Peyer's patch (tissue), 4 donors: ENCODE measurements at regions not wholly inside any gene's neighbourhood (a gene's known extent, or its start where the extent isn't known, plus 50 kb on each side); places are given as distances from the start of the nearest gene placed in this dataset.

Source experiments
- DNase-seq, 3 donors: peaks; one replicate each; pipeline ENCODE4 v3.0.0-alpha.2; 2017 to 2019
- H3K27ac ChIP-seq, 4 donors: fragments of 200-600 bp; sonication (generic); one replicate each; pipeline ENCODE4 v1.5.1; 2016 to 2019
- H3K27me3 ChIP-seq, 2 donors: fragments of 200-600 bp; sonication (generic); one replicate each; pipeline ENCODE4 v1.5.1; 2019
- H3K36me3 ChIP-seq, 3 donors: fragments of 200-600 bp; sonication (generic); one replicate each; pipeline ENCODE4 v1.5.1; 2016 to 2019
- H3K4me1 ChIP-seq, 4 donors: fragments of 200-600 bp; sonication (generic); one replicate each; pipeline ENCODE4 v1.5.1; 2016 to 2019
- H3K4me3 ChIP-seq, 4 donors: fragments of 200-600 bp; sonication (generic); 1 replicate in 3 of 4; 2 replicates in 1 of 4; pipeline ENCODE4 v1.5.1; 2016 to 2019; ENCODE audit warnings: mild to moderate bottlenecking in 1 of 4
- H3K9me3 ChIP-seq, 4 donors: fragments of 200-600 bp; sonication (generic); one replicate each; pipeline ENCODE4 v1.5.1; 2016 to 2019; ENCODE audit warnings: mild to moderate bottlenecking in 1 of 4
- CTCF ChIP-seq, 6 experiments: fragments of 450-650 bp in 4 of 6; fragments of 200-600 bp in 2 of 6; sonication (generic) in 1 of 6; IDR thresholded peaks; one replicate each; pipeline ENCODE4 v1.5.1; 2017 to 2019; ENCODE audit warnings: antibody characterized with exemption in 6 of 6, mild to moderate bottlenecking in 3 of 6, moderate library complexity in 1 of 6
- POLR2A ChIP-seq, 2 donors: fragments of 450-650 bp; IDR thresholded peaks; one replicate each; pipeline ENCODE4 v1.5.1; 2017; ENCODE audit warnings: antibody characterized with exemption in 2 of 2, mild to moderate bottlenecking in 2 of 2, moderate library complexity in 2 of 2

DNA sequence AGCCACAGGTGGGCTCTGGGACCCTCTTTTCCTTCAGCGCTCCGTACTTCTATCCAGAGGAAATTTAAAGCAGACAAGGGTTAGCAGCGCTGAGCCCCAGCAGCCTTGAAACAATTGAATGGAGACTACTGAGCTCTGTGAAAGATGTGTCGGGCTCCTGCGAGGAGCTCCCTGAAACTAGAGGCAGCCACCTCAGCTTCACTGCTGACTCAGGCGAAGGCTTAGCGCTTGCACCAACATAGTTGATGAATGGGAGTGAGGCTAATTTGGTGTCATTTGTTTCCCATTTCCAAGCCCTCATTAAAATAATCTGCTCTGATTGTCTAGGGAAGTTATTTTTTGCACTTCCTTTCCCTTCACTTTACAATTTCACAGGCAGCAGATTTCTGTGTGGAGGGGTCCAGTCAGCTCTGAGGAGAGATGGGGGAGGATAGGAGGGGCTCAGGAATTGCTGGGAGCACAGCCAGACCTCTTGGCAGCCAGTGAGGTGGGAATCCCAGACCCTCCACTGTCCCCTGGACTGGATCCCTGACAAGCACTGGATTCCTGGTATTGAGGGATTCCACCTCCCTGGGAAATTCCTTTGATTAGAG, 398.9 kb upstream of the PLXNA2 start:
- Histone ChIP-seq H3K27me3 (no peaks in the 10 kb centered on the region), H3K4me3 (no peak overlapping the region), H3K4me1 (no peaks in the 10 kb centered on the region), H3K36me3 (no peaks in the 10 kb centered on the region), H3K9me3 (no peaks in the 10 kb centered on the region), H3K27ac (no peak overlapping the region)
- no peak for DNase-seq
- TF ChIP-seq POLR2A (IDR thresholded peaks at IDR 0.05) (no peak), CTCF (IDR thresholded peaks at IDR 0.05) (no peak)

- Histone ChIP-seq H3K27me3 (no peaks in the 10 kb centered on the region), H3K4me3 (no peak overlapping the region), H3K4me1 (no peaks in the 10 kb centered on the region), H3K27ac (no peak overlapping the region), H3K9me3 (no peaks in the 10 kb centered on the region), H3K36me3 (no peaks in the 10 kb centered on the region)
- DNase-seq, result no peak
- TF ChIP-seq POLR2A (IDR thresholded peaks at IDR 0.05) (no peak), CTCF (IDR thresholded peaks at IDR 0.05) (no peak)
Observed at GRCh38 chr1:208644401-208645160, 400.4 kb upstream of the PLXNA2 start.

GRCh38 chr1:208646431-208646830, 402.2 kb upstream of the PLXNA2 start:
- Histone ChIP-seq H3K27ac (no peak overlapping the region), H3K36me3 (no peaks in the 10 kb centered on the region), H3K4me1 (no peaks in the 10 kb centered on the region), H3K27me3 (no peaks in the 10 kb centered on the region), H3K4me3 (no peak overlapping the region), H3K9me3 (no peaks in the 10 kb centered on the region)
- TF ChIP-seq CTCF (IDR thresholded peaks at IDR 0.05) (no peak), POLR2A (IDR thresholded peaks at IDR 0.05) (no peak)
- no peak for DNase-seq

GRCh38 chr1:208648146-208648545, 404.0 kb upstream of the PLXNA2 start:
- Histone ChIP-seq H3K36me3 (no peaks in the 10 kb centered on the region), H3K27me3 (no peaks in the 10 kb centered on the region), H3K27ac (no peak overlapping the region), H3K4me3 (no peak overlapping the region), H3K9me3 (no peaks in the 10 kb centered on the region), H3K4me1 (no peaks in the 10 kb centered on the region)
- TF ChIP-seq CTCF (IDR thresholded peaks at IDR 0.05) (no peak), POLR2A (IDR thresholded peaks at IDR 0.05) (no peak)
- DNase-seq, result no peak

DNA sequence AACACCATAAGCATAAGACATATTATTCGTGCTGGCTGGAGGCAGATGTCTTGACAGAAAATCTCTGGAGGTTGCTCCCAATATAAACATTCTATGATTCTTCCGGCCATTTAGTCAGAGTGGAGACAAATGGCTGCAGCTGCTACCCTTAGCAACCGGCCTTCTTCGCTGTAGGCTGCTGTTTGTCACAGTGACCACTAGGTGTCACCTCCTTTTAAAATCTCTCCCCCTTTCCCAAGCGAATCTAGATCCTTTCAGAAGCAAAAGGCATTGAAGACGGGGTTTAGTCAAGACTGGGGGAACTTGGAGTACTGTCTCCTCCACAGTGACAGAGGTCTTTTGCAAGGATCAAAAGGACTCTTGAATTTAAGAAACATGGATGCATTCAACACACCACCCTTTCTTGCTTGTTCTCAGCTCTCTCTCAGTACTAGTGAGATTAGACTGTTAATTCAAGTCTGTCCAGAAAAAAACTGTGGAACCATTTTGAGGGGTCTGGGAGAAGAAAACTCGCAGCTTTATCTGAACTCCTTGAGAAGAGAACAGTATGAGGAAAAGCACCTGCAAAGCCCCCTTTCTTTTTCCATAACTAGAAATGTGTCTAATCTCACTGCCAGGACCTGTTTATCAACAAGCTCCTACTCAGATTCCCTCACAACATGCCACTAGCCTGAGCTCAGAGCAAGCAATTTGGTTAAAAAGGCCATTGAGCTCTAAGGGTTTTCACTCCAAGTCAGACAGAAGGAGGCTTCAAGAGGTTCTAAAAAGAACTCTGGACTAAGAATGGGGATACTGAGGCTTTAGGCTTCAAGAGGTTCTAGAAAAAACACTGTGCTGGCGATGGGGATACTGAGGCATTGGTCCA, 408.3 kb upstream of the PLXNA2 start:
- H3K36me3 ChIP-seq, result no peaks in the 10 kb centered on the region
- DNase-seq, result peak in 1 of 3 donors; percentile 66
- TF ChIP-seq POLR2A (IDR thresholded peaks at IDR 0.05), result no peak
- peak; percentile 30 to 84 (median 72) for TF ChIP-seq CTCF (IDR thresholded peaks at IDR 0.05)
- H3K27me3 ChIP-seq, result no peaks in the 10 kb centered on the region
- H3K4me1 ChIP-seq, result no peaks in the 10 kb centered on the region
- H3K9me3 ChIP-seq, result no peaks in the 10 kb centered on the region
- H3K4me3 ChIP-seq, result no peak overlapping the region
- no peak overlapping the region for H3K27ac ChIP-seq
